ENCODE measurements at regions not wholly inside any gene's neighbourhood (a gene's known extent, or its start where the extent isn't known, plus 50 kb on each side); places are given as distances from the start of the nearest gene placed in this dataset.

GRCh38 chr21:17925000-17925610, 105.9 kb upstream of the C21orf91 start:
- in situ Hi-C loops (cut with HindIII; ENCODE audit: low pct_unique_long_range_greater_than_20kb, low sequenced_read_pairs) = no loop called here
- TF ChIP-seq REST (IDR thresholded peaks at IDR 0.05; ENCODE audit: insufficient read depth in 1 of 2, low read depth in 2 of 2, low read length in 1 of 2) (no peak), POLR2AphosphoS5 (IDR thresholded peaks at IDR 0.05; ENCODE audit: low read depth, low read length) (no peak), TCF7L2 (IDR thresholded peaks at IDR 0.05; ENCODE audit: low read depth, low read length) (no peak), CTCF (IDR thresholded peaks at IDR 0.05) (peak; percentile 83), SIN3A (IDR thresholded peaks at IDR 0.05; ENCODE audit: borderline replicate concordance, insufficient read depth, low read depth, low read length) (no peak)
- no peaks in the 10 kb centered on the region for H3K36me3 ChIP-seq (ENCODE audit: control insufficient read depth, insufficient read depth, low read length)
- peak; percentile 96 for ATAC-seq
- H3K9me3 ChIP-seq (ENCODE audit: control insufficient read depth, insufficient read depth, low read depth, low read length) = no peaks in the 10 kb centered on the region
- CTCF ChIA-PET = interaction anchor here (0.5 to 0.6 kb wide), 4 partner anchors 125 to 366 kb away, joined by 3 to 5 read pairs (median 3); no protein-coding TSS in a partner anchor
- BruUV-seq (replicated peaks) = no TSS peak
- POLR2A ChIA-PET = no interaction called here
- DNase-seq (ENCODE audit: low read depth, low spot score) = peak; percentile 41
- H3K27ac ChIP-seq (ENCODE audit: low read length) = no peak overlapping the region
- H3K4me3 ChIP-seq (ENCODE audit: low read depth in 2 of 2, low read length in 2 of 2) = no peak overlapping the region
- intact Hi-C loops (cut with micrococcal nuclease; ENCODE audit: unreplicated experiment) = loop anchor here (5.0 kb wide), 1 partner anchor 248 kb away; no protein-coding TSS in a partner anchor
- H3K4me1 ChIP-seq (ENCODE audit: control insufficient read depth, insufficient read depth, low read length) = no peaks in the 10 kb centered on the region
- no peaks in the 10 kb centered on the region for H3K27me3 ChIP-seq (ENCODE audit: control insufficient read depth, insufficient read depth, low read length)

- intact Hi-C loops (cut with micrococcal nuclease; ENCODE audit: unreplicated experiment) = no loop called here
- BruUV-seq (replicated peaks) = no TSS peak
- in situ Hi-C loops (cut with HindIII; ENCODE audit: low pct_unique_long_range_greater_than_20kb, low sequenced_read_pairs) = no loop called here
- no peak for DNase-seq (ENCODE audit: low read depth, low spot score)
- H3K4me3 ChIP-seq (ENCODE audit: low read depth in 2 of 2, low read length in 2 of 2) = no peak overlapping the region
- no peaks in the 10 kb centered on the region for H3K27me3 ChIP-seq (ENCODE audit: control insufficient read depth, insufficient read depth, low read length)
- no peaks in the 10 kb centered on the region for H3K36me3 ChIP-seq (ENCODE audit: control insufficient read depth, insufficient read depth, low read length)
- ChIA-PET CTCF (interaction anchor here (0.7 kb wide), 1 partner anchor 336 kb away, joined by 3 read pairs; no protein-coding TSS in a partner anchor), POLR2A (no interaction called here)
- H3K9me3 ChIP-seq (ENCODE audit: control insufficient read depth, insufficient read depth, low read depth, low read length) = no peaks in the 10 kb centered on the region
- H3K27ac ChIP-seq (ENCODE audit: low read length) = no peak overlapping the region
- no peaks in the 10 kb centered on the region for H3K4me1 ChIP-seq (ENCODE audit: control insufficient read depth, insufficient read depth, low read length)
- TF ChIP-seq CTCF (IDR thresholded peaks at IDR 0.05) (no peak), SIN3A (IDR thresholded peaks at IDR 0.05; ENCODE audit: borderline replicate concordance, insufficient read depth, low read depth, low read length) (no peak), REST (IDR thresholded peaks at IDR 0.05; ENCODE audit: insufficient read depth in 1 of 2, low read depth in 2 of 2, low read length in 1 of 2) (no peak), TCF7L2 (IDR thresholded peaks at IDR 0.05; ENCODE audit: low read depth, low read length) (no peak), POLR2AphosphoS5 (IDR thresholded peaks at IDR 0.05; ENCODE audit: low read depth, low read length) (no peak)
- ATAC-seq = no peak
Observed at GRCh38 chr21:17921579-17922530, 102.7 kb upstream of the C21orf91 start.
